ENCODE measurements at regions not wholly inside any gene's neighbourhood (a gene's known extent, or its start where the extent isn't known, plus 50 kb on each side); places are given as distances from the start of the nearest gene placed in this dataset.
A peak's percentile ranks its signal among the peaks of the same experiment; 100 is the strongest.

DNA sequence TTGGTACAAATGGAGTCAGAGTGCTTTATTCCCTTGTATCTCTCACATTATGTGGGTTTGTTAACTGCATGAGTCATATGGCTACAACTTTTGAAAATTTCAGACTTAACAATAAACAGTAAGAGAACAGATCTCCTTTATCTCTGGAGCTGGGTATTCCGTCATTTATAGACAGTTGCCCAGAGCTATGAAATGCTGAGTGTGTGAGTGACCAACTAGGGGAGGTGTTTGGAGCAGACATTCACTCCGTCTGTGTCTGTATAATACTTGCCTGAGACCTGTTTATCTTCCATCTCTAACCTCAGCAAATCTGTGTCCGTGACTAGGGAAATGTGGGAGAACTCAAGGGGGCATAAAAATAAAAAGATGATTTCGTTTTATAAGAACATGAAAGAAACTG is 279.9 kb upstream of the FAR2 start:
- H3K27me3 Mint-ChIP-seq (ENCODE audit: unreplicated experiment) = no peaks in the 10 kb centered on the region
- no peak for DNase-seq (ENCODE audit: low spot score)
- TF ChIP-seq, protein P1, sequence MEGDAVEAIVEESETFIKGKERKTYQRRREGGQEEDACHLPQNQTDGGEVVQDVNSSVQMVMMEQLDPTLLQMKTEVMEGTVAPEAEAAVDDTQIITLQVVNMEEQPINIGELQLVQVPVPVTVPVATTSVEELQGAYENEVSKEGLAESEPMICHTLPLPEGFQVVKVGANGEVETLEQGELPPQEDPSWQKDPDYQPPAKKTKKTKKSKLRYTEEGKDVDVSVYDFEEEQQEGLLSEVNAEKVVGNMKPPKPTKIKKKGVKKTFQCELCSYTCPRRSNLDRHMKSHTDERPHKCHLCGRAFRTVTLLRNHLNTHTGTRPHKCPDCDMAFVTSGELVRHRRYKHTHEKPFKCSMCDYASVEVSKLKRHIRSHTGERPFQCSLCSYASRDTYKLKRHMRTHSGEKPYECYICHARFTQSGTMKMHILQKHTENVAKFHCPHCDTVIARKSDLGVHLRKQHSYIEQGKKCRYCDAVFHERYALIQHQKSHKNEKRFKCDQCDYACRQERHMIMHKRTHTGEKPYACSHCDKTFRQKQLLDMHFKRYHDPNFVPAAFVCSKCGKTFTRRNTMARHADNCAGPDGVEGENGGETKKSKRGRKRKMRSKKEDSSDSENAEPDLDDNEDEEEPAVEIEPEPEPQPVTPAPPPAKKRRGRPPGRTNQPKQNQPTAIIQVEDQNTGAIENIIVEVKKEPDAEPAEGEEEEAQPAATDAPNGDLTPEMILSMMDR (IDR thresholded peaks at IDR 0.05; ENCODE audit: unreplicated experiment) = no peak
- H3K4me1 Mint-ChIP-seq (ENCODE audit: unreplicated experiment) = peaks cover 2% of the 10 kb centered on the region
- no peaks in the 10 kb centered on the region for H3K9me3 Mint-ChIP-seq (ENCODE audit: unreplicated experiment)
- no peak overlapping the region for H3K4me3 Mint-ChIP-seq (ENCODE audit: unreplicated experiment)
- no peaks in the 10 kb centered on the region for H3K36me3 Mint-ChIP-seq (ENCODE audit: low read depth, unreplicated experiment)
- no peak overlapping the region for H3K27ac Mint-ChIP-seq (ENCODE audit: unreplicated experiment)

DNA sequence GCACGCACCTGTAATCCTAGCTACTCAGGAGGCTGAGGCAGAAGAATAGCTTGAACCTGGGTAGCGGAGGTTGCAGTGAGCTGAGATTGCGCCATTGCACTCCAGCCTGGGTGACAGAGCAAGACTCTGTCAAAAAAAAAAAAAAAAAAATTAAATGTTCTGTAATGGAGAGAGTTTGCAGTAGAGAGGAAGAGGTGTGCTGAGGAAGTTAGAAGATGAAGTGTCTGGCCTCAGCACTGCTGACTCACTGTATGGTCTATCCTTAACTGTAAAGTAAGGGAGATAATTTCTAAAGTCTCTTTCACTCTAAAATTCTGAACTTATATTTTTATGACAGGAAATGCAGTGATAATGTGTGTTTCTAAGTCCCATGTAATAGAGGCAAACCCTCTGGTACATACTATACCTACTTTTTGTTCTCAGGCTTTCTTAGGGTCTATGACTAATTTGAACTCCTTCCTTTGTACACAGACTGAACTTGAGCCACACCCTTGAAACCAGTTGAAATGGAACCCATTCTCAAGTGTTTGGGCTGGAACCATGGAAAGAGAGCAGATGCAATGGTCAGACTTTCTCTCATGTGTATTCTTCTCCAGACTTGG is 278.1 kb upstream of the FAR2 start:
- TF ChIP-seq, protein P1 (IDR thresholded peaks at IDR 0.05; ENCODE audit: unreplicated experiment) = no peak
- Mint-ChIP-seq H3K9me3 (ENCODE audit: unreplicated experiment) (no peaks in the 10 kb centered on the region), H3K36me3 (ENCODE audit: low read depth, unreplicated experiment) (no peaks in the 10 kb centered on the region), H3K4me1 (ENCODE audit: unreplicated experiment) (peaks cover 2% of the 10 kb centered on the region), H3K27ac (ENCODE audit: unreplicated experiment) (no peak overlapping the region), H3K4me3 (ENCODE audit: unreplicated experiment) (no peak overlapping the region), H3K27me3 (ENCODE audit: unreplicated experiment) (no peaks in the 10 kb centered on the region)
- DNase-seq (ENCODE audit: low spot score) = no peak

DNA sequence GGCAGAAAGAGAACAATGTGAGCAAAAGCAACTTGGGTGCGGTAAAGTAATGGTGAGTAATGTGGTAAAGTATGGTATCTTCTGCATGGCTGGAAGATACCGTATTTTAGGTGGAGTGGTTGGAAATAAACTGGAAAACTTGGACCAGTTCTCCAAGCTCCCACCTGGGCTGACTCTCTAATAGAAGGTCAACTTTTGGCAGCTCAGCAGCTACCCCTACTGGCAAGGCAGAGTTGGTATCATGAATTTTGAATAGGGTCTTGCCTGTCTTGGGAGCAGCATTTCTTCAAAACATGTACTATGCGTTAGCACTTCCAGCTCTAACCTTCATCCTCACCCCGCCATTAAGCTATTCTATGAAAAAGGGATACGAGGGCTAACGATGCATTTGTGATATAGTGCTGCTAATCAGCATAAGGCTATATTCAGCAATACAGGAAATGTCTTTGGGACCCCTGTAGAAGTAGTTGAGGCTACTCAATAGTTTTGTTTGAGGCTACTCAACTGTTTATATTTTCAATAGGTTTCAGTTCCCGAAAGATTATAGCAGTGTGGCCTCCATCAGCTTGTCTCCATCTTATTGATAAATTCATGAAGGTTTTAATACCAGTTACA is 276.3 kb upstream of the FAR2 start:
- H3K27ac Mint-ChIP-seq (ENCODE audit: unreplicated experiment) = no peak overlapping the region
- peaks cover 2% of the 10 kb centered on the region for H3K4me1 Mint-ChIP-seq (ENCODE audit: unreplicated experiment)
- H3K9me3 Mint-ChIP-seq (ENCODE audit: unreplicated experiment) = no peaks in the 10 kb centered on the region
- no peaks in the 10 kb centered on the region for H3K27me3 Mint-ChIP-seq (ENCODE audit: unreplicated experiment)
- TF ChIP-seq, protein P1 (IDR thresholded peaks at IDR 0.05; ENCODE audit: unreplicated experiment) = peak; percentile 65
- H3K36me3 Mint-ChIP-seq (ENCODE audit: low read depth, unreplicated experiment) = no peaks in the 10 kb centered on the region
- DNase-seq (ENCODE audit: low spot score) = peak; percentile 77
- H3K4me3 Mint-ChIP-seq (ENCODE audit: unreplicated experiment) = no peak overlapping the region

DNA sequence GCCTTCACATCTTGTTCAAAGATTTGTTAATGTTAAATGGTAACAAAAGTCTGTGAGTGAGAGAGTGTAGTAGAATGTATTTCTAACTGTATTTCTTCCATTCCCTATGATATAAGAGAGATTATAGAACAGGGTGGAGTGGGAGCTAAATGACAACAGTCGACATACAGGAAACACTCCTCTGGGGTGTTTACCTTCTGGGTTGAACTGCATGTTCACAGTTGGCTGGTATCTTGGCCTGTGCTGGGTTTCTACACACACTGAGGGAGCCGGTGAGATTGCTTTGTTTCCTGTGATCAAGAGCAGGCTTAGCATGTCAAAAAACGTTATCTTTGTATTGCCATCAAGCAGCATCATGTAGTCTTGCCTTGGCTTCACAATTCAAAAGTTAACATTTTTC is 274.3 kb upstream of the FAR2 start:
- DNase-seq (ENCODE audit: low spot score) = no peak
- H3K27ac Mint-ChIP-seq (ENCODE audit: unreplicated experiment) = no peak overlapping the region
- no peaks in the 10 kb centered on the region for H3K27me3 Mint-ChIP-seq (ENCODE audit: unreplicated experiment)
- H3K36me3 Mint-ChIP-seq (ENCODE audit: low read depth, unreplicated experiment) = no peaks in the 10 kb centered on the region
- TF ChIP-seq, protein P1 (IDR thresholded peaks at IDR 0.05; ENCODE audit: unreplicated experiment) = no peak
- peaks cover 2% of the 10 kb centered on the region for H3K4me1 Mint-ChIP-seq (ENCODE audit: unreplicated experiment)
- H3K4me3 Mint-ChIP-seq (ENCODE audit: unreplicated experiment) = no peak overlapping the region
- H3K9me3 Mint-ChIP-seq (ENCODE audit: unreplicated experiment) = no peaks in the 10 kb centered on the region

DNA sequence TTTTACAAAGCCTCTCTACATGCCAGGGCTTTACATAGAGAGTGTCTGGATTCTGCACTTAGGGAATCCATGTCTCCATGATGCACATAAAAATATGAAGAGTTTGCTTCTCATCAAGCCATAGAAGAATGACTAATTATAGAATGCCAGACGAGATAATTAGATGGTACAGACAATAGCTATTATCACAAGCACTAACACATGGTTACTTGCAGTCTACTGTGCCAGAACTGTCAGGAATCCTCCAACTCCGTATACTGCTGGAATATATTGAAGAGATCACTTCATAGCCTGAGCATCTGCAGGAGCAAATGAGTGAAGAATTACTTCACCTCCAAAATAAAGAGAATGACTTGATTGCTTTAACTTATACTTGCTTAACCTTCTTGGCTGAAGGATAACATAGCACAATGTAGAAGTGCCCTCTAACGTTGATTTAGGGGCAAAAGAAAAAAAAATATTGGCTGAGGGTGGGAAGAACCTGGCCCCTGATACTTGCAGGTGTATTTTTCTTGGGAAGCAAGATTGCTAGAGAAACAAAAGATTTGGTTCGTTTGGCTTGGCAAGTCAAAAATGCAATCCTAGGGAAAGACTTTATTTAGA is 272.8 kb upstream of the FAR2 start:
- H3K9me3 Mint-ChIP-seq (ENCODE audit: unreplicated experiment) = no peaks in the 10 kb centered on the region
- DNase-seq (ENCODE audit: low spot score) = no peak
- no peaks in the 10 kb centered on the region for H3K36me3 Mint-ChIP-seq (ENCODE audit: low read depth, unreplicated experiment)
- TF ChIP-seq, protein P1 (IDR thresholded peaks at IDR 0.05; ENCODE audit: unreplicated experiment) = no peak
- peaks cover 2% of the 10 kb centered on the region for H3K4me1 Mint-ChIP-seq (ENCODE audit: unreplicated experiment)
- H3K27me3 Mint-ChIP-seq (ENCODE audit: unreplicated experiment) = no peaks in the 10 kb centered on the region
- H3K27ac Mint-ChIP-seq (ENCODE audit: unreplicated experiment) = no peak overlapping the region
- H3K4me3 Mint-ChIP-seq (ENCODE audit: unreplicated experiment) = no peak overlapping the region

Measured in endothelial cell (in vitro differentiated cells).